Panc1 (cell line): ENCODE measurements at regions not wholly inside any gene's neighbourhood (a gene's known extent, or its start where the extent isn't known, plus 50 kb on each side); places are given as distances from the start of the nearest gene placed in this dataset.
"Not testable (repeated sequence)": the region's sequence is repeated elsewhere in the genome, so short reads cannot be mapped to it uniquely, and the experiment has no call there.

Experiments
- ATAC-seq: fragments of 200-7000 bp; cut with Tn5 transposase; 2 replicates; pipeline ENCODE4 v1.9.1; 2020; ENCODE audit warnings: mild to moderate bottlenecking, moderate library complexity
- BruUV-seq: library from RNA; stranded (reverse); fragments of 400-500 nt; replicated peaks from 2 replicates; lab custom pipeline; 2021; lab: Mats Ljungman, UMichigan
- CTCF ChIA-PET: fragments of 300-600 bp; sonication (Branson Sonifier 250); formaldehyde crosslinking; loops from one replicate; lab custom pipeline; 2022; ENCODE audit warnings: antibody characterized with exemption; lab: Charles Lee
- POLR2A ChIA-PET: fragments of 300-600 bp; sonication (Branson Sonifier 250); formaldehyde crosslinking; loops from one replicate; lab custom pipeline; 2022; ENCODE audit warnings: antibody characterized with exemption; lab: Charles Lee
- DNase-seq: peaks from one replicate; pipeline ENCODE4 v3.0.0-alpha.2; 2010; ENCODE audit warnings: low read depth, low spot score
- H3K27ac ChIP-seq: 2 replicates; pipeline ENCODE4 v1.5.1; 2011; ENCODE audit warnings: mild to moderate bottlenecking, low read length, inconsistent platforms
- H3K27me3 ChIP-seq: fragments of 200-500 bp; sonication (Bioruptor generic); 2 replicates; pipeline ENCODE4 v1.6.0; 2014; ENCODE audit warnings: low read length, inconsistent platforms; ENCODE audit not compliant: control insufficient read depth, insufficient read depth
- H3K36me3 ChIP-seq: fragments of 200-500 bp; sonication (Bioruptor generic); 2 replicates; pipeline ENCODE4 v1.5.1; 2014; ENCODE audit warnings: inconsistent platforms, mild to moderate bottlenecking, low read length, moderate library complexity; ENCODE audit not compliant: control insufficient read depth, insufficient read depth
- H3K4me1 ChIP-seq: 2 replicates; pipeline ENCODE4 v1.5.1; 2011; ENCODE audit warnings: inconsistent platforms, mild to moderate bottlenecking, low read length, moderate library complexity; ENCODE audit not compliant: control insufficient read depth, insufficient read depth
- H3K4me3 ChIP-seq, 2 experiments: 2 replicates each; pipeline ENCODE4 v1.5.1; 2011 to 2012; ENCODE audit warnings: low read depth in 2 of 2, low read length in 2 of 2, mild to moderate bottlenecking in 2 of 2, inconsistent platforms in 1 of 2, moderate library complexity in 1 of 2
- H3K9me3 ChIP-seq: fragments of 200-500 bp; sonication (Bioruptor generic); 2 replicates; pipeline ENCODE4 v1.5.1; 2014; ENCODE audit warnings: low read depth, mild to moderate bottlenecking, inconsistent platforms, low read length, moderate library complexity; ENCODE audit not compliant: control insufficient read depth, insufficient read depth
- CTCF ChIP-seq: fragments of 450-650 bp; IDR thresholded peaks from 2 replicates; pipeline ENCODE4 v1.5.1; 2017; ENCODE audit warnings: mild to moderate bottlenecking
- POLR2AphosphoS5 ChIP-seq: IDR thresholded peaks from 2 replicates; pipeline ENCODE4 v1.6.1; 2012; ENCODE audit warnings: mild to moderate bottlenecking, low read depth, low read length, moderate library complexity
- REST ChIP-seq, 2 experiments: IDR thresholded peaks; 2 replicates each; pipeline ENCODE4 v1.6.1; 2011 to 2012; ENCODE audit warnings: low read depth in 2 of 2, control low read depth in 1 of 2, low read length in 1 of 2, mild to moderate bottlenecking in 1 of 2, moderate library complexity in 1 of 2; ENCODE audit not compliant: insufficient read depth in 1 of 2
- SIN3A ChIP-seq: IDR thresholded peaks from 2 replicates; pipeline ENCODE4 v1.6.1; 2012; ENCODE audit warnings: low read depth, mild to moderate bottlenecking, low read length, moderate library complexity, borderline replicate concordance; ENCODE audit not compliant: insufficient read depth
- TCF7L2 ChIP-seq: IDR thresholded peaks from 2 replicates; pipeline ENCODE4 v1.6.1; 2011; ENCODE audit warnings: mild to moderate bottlenecking, low read depth, low read length, inconsistent platforms
- in situ Hi-C: cut with HindIII; loops from 2 replicates; pipeline ENCODE4 v1.10.0; 2016; ENCODE audit warnings: low sequenced_read_pairs, low pct_unique_long_range_greater_than_20kb
- intact Hi-C: fragments of 100-400 bp; cut with micrococcal nuclease; formaldehyde crosslinking; loops from one replicate; pipeline ENCODE4 v1.10.0; 2022; ENCODE audit not compliant: unreplicated experiment

GRCh38 chr13:55055666-55056065 is 2027.1 kb downstream of the OLFM4 start:
- CTCF ChIA-PET, POLR2A ChIA-PET, BruUV-seq: not testable (repeated sequence)

GRCh38 chr13:55062662-55063061 is 2034.0 kb downstream of the OLFM4 start:
- intact Hi-C loops, result no loop called here
- no peak overlapping the region for H3K27ac ChIP-seq
- H3K36me3 ChIP-seq, result no peaks in the 10 kb centered on the region
- no peak for TF ChIP-seq POLR2AphosphoS5
- no peak for TF ChIP-seq REST (IDR thresholded peaks at IDR 0.05; ENCODE audit: insufficient read depth in 1 of 2, low read depth in 2 of 2, low read length in 1 of 2)
- TF ChIP-seq SIN3A, result no peak
- no peak for TF ChIP-seq CTCF
- TF ChIP-seq TCF7L2, result no peak
- H3K27me3 ChIP-seq, result no peaks in the 10 kb centered on the region
- no TSS peak for BruUV-seq
- POLR2A ChIA-PET, result no interaction called here
- CTCF ChIA-PET, result no interaction called here
- ATAC-seq, result no peak
- in situ Hi-C loops, result no loop called here
- no peaks in the 10 kb centered on the region for H3K9me3 ChIP-seq
- H3K4me3 ChIP-seq, result no peak overlapping the region
- no peak for DNase-seq
- no peaks in the 10 kb centered on the region for H3K4me1 ChIP-seq

More at GRCh38 chr13:55055666-55056065, 2027.1 kb downstream of the OLFM4 start:
- intact Hi-C loops, DNase-seq, H3K27me3 ChIP-seq, H3K4me3 ChIP-seq, H3K36me3 ChIP-seq, in situ Hi-C loops, H3K9me3 ChIP-seq, ATAC-seq, H3K4me1 ChIP-seq, H3K27ac ChIP-seq: not testable (repeated sequence)

- intact Hi-C loops (no loop called here), in situ Hi-C loops (no loop called here)
- H3K27ac ChIP-seq, result no peak overlapping the region
- no peaks in the 10 kb centered on the region for H3K27me3 ChIP-seq
- no peak overlapping the region for H3K4me3 ChIP-seq
- no peaks in the 10 kb centered on the region for H3K9me3 ChIP-seq
- POLR2A ChIA-PET, result no interaction called here
- no TSS peak for BruUV-seq
- no peaks in the 10 kb centered on the region for H3K4me1 ChIP-seq
- ATAC-seq (no peak), DNase-seq (no peak)
- H3K36me3 ChIP-seq, result no peaks in the 10 kb centered on the region
- TF ChIP-seq TCF7L2 (no peak), POLR2AphosphoS5 (no peak), REST (IDR thresholded peaks at IDR 0.05; ENCODE audit: insufficient read depth in 1 of 2, low read depth in 2 of 2, low read length in 1 of 2) (no peak), CTCF (no peak), SIN3A (no peak)
- CTCF ChIA-PET, result no interaction called here
Observed at GRCh38 chr13:55067946-55068345, 2039.3 kb downstream of the OLFM4 start.
